ENCODE measurements at regions not wholly inside any gene's neighbourhood (a gene's known extent, or its start where the extent isn't known, plus 50 kb on each side); places are given as distances from the start of the nearest gene placed in this dataset.
"Not testable (repeated sequence)": the region's sequence is repeated elsewhere in the genome, so short reads cannot be mapped to it uniquely, and the experiment has no call there.

GRCh38 chr3:177394231-177395024 is 197.1 kb upstream of the TBL1XR1 start:
- TF ChIP-seq CTCF (conservative IDR thresholded peaks at IDR 0.05; ENCODE audit: low read depth, low read length); EZH2 (IDR thresholded peaks at IDR 0.05; ENCODE audit: low read length, unreplicated experiment); EZH2phosphoT487 (IDR thresholded peaks at IDR 0.05; ENCODE audit: borderline replicate concordance, low read length): not testable (repeated sequence)

Data from PC-3 (cell line).